AG09319 (cell line): ENCODE measurements at regions not wholly inside any gene's neighbourhood (a gene's known extent, or its start where the extent isn't known, plus 50 kb on each side); places are given as distances from the start of the nearest gene placed in this dataset.

Experiments
- DNase-seq: peaks from one replicate; pipeline ENCODE4 v3.0.0-alpha.2; 2010; ENCODE audit warnings: low read depth; ENCODE audit errors: extremely low read depth
- TF ChIP-seq, protein P1 (sequence below): IDR thresholded peaks from 2 replicates; pipeline ENCODE4 v1.5.1; 2011; ENCODE audit warnings: low read depth, mild to moderate bottlenecking, inconsistent platforms, low read length, moderate library complexity

DNA sequence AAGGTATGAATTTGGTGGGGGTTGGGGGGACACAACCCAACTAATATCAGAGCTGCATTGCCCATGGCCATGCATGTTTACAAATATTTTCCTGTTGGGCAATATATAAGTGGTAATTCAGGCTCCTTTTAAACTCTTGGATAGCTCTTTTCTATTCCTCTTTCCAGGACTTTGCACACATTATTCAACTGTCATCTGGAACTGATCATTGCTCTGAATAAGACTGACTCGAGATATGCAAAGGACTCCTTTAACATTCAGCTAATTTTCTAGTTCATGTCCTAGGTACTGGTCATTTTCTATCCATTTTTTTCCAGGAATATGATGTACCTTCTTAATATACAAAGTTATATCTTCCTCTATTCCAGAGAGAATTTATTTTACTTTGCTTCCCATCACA, 89.5 kb upstream of the STK32A start:
- DNase-seq: no peak
- TF ChIP-seq, protein P1, sequence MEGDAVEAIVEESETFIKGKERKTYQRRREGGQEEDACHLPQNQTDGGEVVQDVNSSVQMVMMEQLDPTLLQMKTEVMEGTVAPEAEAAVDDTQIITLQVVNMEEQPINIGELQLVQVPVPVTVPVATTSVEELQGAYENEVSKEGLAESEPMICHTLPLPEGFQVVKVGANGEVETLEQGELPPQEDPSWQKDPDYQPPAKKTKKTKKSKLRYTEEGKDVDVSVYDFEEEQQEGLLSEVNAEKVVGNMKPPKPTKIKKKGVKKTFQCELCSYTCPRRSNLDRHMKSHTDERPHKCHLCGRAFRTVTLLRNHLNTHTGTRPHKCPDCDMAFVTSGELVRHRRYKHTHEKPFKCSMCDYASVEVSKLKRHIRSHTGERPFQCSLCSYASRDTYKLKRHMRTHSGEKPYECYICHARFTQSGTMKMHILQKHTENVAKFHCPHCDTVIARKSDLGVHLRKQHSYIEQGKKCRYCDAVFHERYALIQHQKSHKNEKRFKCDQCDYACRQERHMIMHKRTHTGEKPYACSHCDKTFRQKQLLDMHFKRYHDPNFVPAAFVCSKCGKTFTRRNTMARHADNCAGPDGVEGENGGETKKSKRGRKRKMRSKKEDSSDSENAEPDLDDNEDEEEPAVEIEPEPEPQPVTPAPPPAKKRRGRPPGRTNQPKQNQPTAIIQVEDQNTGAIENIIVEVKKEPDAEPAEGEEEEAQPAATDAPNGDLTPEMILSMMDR: no peak

DNA sequence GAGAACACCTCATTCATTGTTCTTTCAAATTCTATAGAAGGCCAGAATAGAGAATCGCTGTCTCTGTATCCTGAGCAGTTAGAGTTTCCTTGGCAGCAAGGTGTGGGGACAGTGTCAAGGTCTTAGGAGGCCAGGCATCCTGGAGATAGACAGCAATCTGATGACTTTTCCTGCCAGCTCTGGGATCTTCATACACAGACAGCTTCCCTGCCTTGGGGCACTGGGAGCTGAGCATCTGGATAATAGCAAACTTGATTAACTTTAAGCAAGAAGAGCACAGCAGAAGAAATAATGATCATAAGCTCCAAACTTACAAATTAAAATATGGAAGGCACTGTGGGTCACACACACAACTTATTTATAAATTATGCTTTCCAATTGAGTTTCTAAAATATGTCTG, 86.1 kb upstream of the STK32A start:
- DNase-seq: no peak
- TF ChIP-seq, protein P1: no peak

DNA sequence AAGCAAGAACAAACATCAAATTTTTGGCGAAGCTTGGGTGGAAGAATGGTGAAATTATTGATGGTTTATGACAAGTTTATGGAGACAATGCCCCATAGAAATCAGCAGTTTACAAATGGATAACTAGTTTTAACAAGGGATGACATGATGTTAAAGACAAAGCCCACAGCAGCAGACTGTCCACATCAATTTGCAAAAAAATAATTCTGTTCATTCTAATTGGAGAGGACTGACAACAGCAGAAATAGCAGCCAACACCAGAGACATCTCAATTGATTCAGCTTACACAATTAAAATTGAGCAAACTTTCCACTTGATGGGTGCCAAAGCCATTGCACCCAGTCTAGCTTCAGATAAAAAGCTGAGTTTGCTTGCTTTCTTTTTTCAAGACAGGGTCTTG, 82.7 kb upstream of the STK32A start:
- TF ChIP-seq, protein P1: no peak
- no peak for DNase-seq

DNA sequence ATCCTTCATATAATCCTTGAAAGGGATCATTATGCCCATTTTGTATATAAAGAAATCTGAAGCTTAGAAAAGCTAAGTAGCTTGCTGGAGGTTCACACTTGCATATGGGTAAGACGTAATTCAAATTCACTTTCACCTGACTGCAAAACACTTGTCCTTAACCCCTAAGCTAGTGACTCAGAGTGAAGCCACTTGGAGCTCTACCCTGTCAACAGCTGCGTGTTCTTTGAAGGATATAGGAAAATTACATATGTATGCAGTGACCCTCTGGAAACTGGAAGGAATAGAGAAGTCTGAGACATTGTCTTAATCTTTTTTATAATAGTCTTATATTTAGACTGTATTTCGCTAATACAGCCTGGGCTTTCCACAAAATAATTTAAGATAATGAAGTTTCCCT, 80.0 kb upstream of the STK32A start:
- DNase-seq: no peak
- TF ChIP-seq, protein P1: no peak

GRCh38 chr5:147156012-147156411, 78.8 kb upstream of the STK32A start:
- TF ChIP-seq, protein P1: no peak

DNA sequence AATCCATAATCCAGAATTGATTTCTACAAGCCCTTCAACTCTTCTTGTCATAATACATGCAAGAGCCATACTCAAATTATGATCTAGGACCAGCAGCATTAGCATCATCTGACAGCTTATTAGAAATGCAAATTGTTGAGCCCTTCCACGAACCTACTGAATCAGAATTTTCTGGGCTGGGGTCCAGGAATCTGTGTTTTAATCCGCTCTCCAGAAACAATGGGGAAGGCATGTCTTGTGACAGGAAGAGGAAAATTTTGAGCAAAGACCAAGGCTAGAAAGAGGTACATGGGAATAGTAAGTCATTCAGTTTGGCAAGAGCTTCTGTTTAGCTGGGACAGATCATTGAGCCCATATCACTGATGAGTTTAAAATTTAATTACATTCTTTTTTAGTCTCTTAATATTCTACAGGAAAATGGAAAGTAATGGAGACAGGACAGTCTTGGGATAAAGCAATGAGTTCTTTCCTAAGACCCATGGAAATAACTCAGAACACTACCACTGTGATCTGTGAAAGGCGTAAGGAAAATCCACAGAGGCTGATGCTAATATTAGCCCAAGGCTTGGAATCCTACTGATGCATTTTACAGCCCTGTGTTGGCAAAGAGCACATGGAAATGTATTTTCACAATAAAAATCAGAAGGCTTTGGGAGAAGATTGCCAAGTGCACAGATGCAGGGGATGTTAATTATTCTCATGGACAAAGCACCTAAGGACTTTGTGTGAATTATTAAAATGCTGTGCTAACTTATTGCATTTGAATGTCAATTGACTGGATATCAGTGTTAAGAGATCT, 73.7 kb upstream of the STK32A start:
- TF ChIP-seq, protein P1: no peak
- no peak for DNase-seq

More at GRCh38 chr5:147156012-147156411, 78.8 kb upstream of the STK32A start:
- DNase-seq: no peak

DNA sequence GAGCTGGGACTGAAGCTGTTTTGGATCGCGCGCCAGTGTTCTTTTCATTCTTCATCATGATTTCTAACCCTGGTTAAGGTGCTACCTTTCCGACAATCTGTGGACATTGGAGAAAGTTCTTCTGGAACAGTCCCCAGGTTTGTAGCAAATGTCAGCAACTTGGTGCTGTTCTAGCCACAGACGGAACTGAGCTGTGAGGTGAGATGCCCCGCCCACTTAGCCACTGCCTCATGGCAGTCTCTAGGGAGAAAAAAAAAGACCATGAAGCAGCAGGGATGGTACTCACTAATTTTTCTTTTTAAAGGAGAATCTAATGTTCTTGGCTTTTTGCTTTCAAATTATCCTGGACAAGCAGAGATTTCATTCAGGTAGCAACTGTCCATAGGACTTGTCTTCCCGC, 72.1 kb upstream of the STK32A start:
- DNase-seq: no peak
- TF ChIP-seq, protein P1: no peak
